OCI-LY7 (cell line): ENCODE measurements at regions not wholly inside any gene's neighbourhood (a gene's known extent, or its start where the extent isn't known, plus 50 kb on each side); places are given as distances from the start of the nearest gene placed in this dataset.

Experiments used
- CTCF ChIP-seq: fragments of 200-600 bp; sonication (generic); conservative IDR thresholded peaks from 2 replicates; pipeline ENCODE4 v1.5.1; 2014; ENCODE audit warnings: mild to moderate bottlenecking, antibody characterized with exemption, low read length, moderate library complexity, mixed read lengths
- EZH2phosphoT487 ChIP-seq: fragments of 200-600 bp; sonication (generic); IDR thresholded peaks from 2 replicates; pipeline ENCODE4 v1.6.1; 2018; ENCODE audit warnings: low read depth, borderline replicate concordance, mild to moderate bottlenecking, mixed run types, antibody characterized with exemption, low read length, moderate library complexity, mixed read lengths

- TF ChIP-seq CTCF (no peak), EZH2phosphoT487 (no peak)
Observed at GRCh38 chr7:33736521-33737221, 168.7 kb upstream of the BMPER start.
